Activated CD4-positive, alpha-beta T cell treated with anti-CD3 and anti-CD28 coated beads, Interleukin-2, Interleukin-4, amounts not matched to agents 100 ng/mL and 50 ng/mL, durations not matched to agents 16 hours and 8 hours (primary cell): ENCODE measurements at regions not wholly inside any gene's neighbourhood (a gene's known extent, or its start where the extent isn't known, plus 50 kb on each side); places are given as distances from the start of the nearest gene placed in this dataset.

Source experiments
- DNase-seq: peaks from one replicate; pipeline ENCODE4 v3.0.0-alpha.2; 2020; ENCODE audit warnings: low spot score

GRCh38 chr16:51085271-51085670, 65.8 kb downstream of the SALL1 start:
- DNase-seq: no peak

- DNase-seq: peak; percentile 1
These were observed 66.8 kb downstream of the SALL1 start for GRCh38 chr16:51084074-51084928.

- no peak for DNase-seq
These were observed 78.5 kb downstream of the SALL1 start for GRCh38 chr16:51072591-51072990.

- DNase-seq: no peak
These were observed 79.7 kb downstream of the SALL1 start for GRCh38 chr16:51071326-51071725.

GRCh38 chr16:51067352-51067751, 83.7 kb downstream of the SALL1 start:
- no peak for DNase-seq

- DNase-seq: no peak
These were observed 89.0 kb downstream of the SALL1 start for GRCh38 chr16:51062039-51062438.

GRCh38 chr16:51061328-51061727, 89.7 kb downstream of the SALL1 start:
- no peak for DNase-seq

- no peak for DNase-seq
These were observed 93.1 kb downstream of the SALL1 start for GRCh38 chr16:51057969-51058337.

- DNase-seq: no peak
These were observed 93.8 kb downstream of the SALL1 start for GRCh38 chr16:51057102-51057793.

- DNase-seq: no peak
These were observed 94.7 kb downstream of the SALL1 start for GRCh38 chr16:51056331-51056730.

- DNase-seq: no peak
These were observed 95.6 kb downstream of the SALL1 start for GRCh38 chr16:51055434-51055833.

GRCh38 chr16:51053775-51054174, 97.3 kb downstream of the SALL1 start:
- DNase-seq: no peak

- DNase-seq: peak; percentile 2
These were observed 99.4 kb downstream of the SALL1 start for GRCh38 chr16:51051671-51052070.

- no peak for DNase-seq
These were observed 100.7 kb downstream of the SALL1 start for GRCh38 chr16:51050377-51050706.

- DNase-seq: no peak
These were observed 101.2 kb downstream of the SALL1 start for GRCh38 chr16:51049678-51050376.

- no peak for DNase-seq
These were observed 101.8 kb downstream of the SALL1 start for GRCh38 chr16:51049276-51049675.

GRCh38 chr16:51048544-51048943, 102.5 kb downstream of the SALL1 start:
- no peak for DNase-seq

GRCh38 chr16:51045794-51046193, 105.3 kb downstream of the SALL1 start:
- no peak for DNase-seq

- no peak for DNase-seq
These were observed 105.9 kb downstream of the SALL1 start for GRCh38 chr16:51045186-51045585.

GRCh38 chr16:51041546-51041945, 109.5 kb downstream of the SALL1 start:
- DNase-seq: no peak

GRCh38 chr16:51040637-51041036, 110.4 kb downstream of the SALL1 start:
- DNase-seq: no peak

- no peak for DNase-seq
These were observed 111.3 kb downstream of the SALL1 start for GRCh38 chr16:51039638-51040331.
